ENCODE measurements at regions not wholly inside any gene's neighbourhood (a gene's known extent, or its start where the extent isn't known, plus 50 kb on each side); places are given as distances from the start of the nearest gene placed in this dataset.

DNA sequence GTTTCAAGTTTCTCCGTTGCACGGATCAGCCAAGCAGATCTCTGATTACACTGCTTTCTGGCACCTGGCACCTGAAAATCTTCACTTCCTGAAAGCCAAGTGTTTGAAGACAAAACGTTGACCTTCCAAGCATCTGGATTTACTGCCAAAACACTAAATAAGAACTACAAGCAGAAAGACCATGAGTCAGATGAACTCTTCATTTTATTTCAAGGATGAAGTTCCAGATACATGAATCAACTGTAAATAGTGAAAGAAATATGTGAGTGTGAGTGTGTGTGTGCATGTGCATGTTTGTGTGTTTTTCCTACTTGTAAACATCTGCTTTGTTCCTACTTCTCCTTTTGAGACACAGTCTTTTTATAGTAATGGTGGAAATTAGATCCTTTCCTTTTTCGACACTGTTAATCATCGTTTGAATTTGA, 60.0 kb upstream of the DTNA start:
- TF ChIP-seq PTBP1 (IDR thresholded peaks at IDR 0.05; ENCODE audit: low read depth, low read length, poor library complexity, severe bottlenecking): no peak
- TF ChIP-seq, protein P1, sequence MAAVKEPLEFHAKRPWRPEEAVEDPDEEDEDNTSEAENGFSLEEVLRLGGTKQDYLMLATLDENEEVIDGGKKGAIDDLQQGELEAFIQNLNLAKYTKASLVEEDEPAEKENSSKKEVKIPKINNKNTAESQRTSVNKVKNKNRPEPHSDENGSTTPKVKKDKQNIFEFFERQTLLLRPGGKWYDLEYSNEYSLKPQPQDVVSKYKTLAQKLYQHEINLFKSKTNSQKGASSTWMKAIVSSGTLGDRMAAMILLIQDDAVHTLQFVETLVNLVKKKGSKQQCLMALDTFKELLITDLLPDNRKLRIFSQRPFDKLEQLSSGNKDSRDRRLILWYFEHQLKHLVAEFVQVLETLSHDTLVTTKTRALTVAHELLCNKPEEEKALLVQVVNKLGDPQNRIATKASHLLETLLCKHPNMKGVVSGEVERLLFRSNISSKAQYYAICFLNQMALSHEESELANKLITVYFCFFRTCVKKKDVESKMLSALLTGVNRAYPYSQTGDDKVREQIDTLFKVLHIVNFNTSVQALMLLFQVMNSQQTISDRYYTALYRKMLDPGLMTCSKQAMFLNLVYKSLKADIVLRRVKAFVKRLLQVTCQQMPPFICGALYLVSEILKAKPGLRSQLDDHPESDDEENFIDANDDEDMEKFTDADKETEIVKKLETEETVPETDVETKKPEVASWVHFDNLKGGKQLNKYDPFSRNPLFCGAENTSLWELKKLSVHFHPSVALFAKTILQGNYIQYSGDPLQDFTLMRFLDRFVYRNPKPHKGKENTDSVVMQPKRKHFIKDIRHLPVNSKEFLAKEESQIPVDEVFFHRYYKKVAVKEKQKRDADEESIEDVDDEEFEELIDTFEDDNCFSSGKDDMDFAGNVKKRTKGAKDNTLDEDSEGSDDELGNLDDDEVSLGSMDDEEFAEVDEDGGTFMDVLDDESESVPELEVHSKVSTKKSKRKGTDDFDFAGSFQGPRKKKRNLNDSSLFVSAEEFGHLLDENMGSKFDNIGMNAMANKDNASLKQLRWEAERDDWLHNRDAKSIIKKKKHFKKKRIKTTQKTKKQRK (IDR thresholded peaks at IDR 0.05; ENCODE audit: low read length): no peak
- TF ChIP-seq, protein P2, sequence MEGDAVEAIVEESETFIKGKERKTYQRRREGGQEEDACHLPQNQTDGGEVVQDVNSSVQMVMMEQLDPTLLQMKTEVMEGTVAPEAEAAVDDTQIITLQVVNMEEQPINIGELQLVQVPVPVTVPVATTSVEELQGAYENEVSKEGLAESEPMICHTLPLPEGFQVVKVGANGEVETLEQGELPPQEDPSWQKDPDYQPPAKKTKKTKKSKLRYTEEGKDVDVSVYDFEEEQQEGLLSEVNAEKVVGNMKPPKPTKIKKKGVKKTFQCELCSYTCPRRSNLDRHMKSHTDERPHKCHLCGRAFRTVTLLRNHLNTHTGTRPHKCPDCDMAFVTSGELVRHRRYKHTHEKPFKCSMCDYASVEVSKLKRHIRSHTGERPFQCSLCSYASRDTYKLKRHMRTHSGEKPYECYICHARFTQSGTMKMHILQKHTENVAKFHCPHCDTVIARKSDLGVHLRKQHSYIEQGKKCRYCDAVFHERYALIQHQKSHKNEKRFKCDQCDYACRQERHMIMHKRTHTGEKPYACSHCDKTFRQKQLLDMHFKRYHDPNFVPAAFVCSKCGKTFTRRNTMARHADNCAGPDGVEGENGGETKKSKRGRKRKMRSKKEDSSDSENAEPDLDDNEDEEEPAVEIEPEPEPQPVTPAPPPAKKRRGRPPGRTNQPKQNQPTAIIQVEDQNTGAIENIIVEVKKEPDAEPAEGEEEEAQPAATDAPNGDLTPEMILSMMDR (CRISPR knock-in tag; IDR thresholded peaks at IDR 0.05): no peak
